ENCODE measurements at regions not wholly inside any gene's neighbourhood (a gene's known extent, or its start where the extent isn't known, plus 50 kb on each side); places are given as distances from the start of the nearest gene placed in this dataset.
"Not testable (repeated sequence)": the region's sequence is repeated elsewhere in the genome, so short reads cannot be mapped to it uniquely, and the experiment has no call there.

GRCh38 chr9:25048098-25048724 is 502.5 kb upstream of the IZUMO3 start:
- no peak for DNase-seq (ENCODE audit: low read depth, low spot score)

- DNase-seq (ENCODE audit: low read depth, low spot score): not testable (repeated sequence)
Observed at GRCh38 chr9:25045469-25045868, 499.8 kb upstream of the IZUMO3 start.

GRCh38 chr9:25029743-25030142 is 484.0 kb upstream of the IZUMO3 start:
- DNase-seq (ENCODE audit: low read depth, low spot score): no peak

GRCh38 chr9:25025686-25026085 is 480.0 kb upstream of the IZUMO3 start:
- no peak for DNase-seq (ENCODE audit: low read depth, low spot score)

GRCh38 chr9:25025156-25025555 is 479.5 kb upstream of the IZUMO3 start:
- DNase-seq (ENCODE audit: low read depth, low spot score): no peak

GRCh38 chr9:25017779-25018178 is 472.1 kb upstream of the IZUMO3 start:
- no peak for DNase-seq (ENCODE audit: low read depth, low spot score)

- no peak for DNase-seq (ENCODE audit: low read depth, low spot score)
Observed at GRCh38 chr9:25010027-25010662, 464.4 kb upstream of the IZUMO3 start.

GRCh38 chr9:25003686-25004085 is 458.0 kb upstream of the IZUMO3 start:
- peak; percentile 68 for DNase-seq (ENCODE audit: low read depth, low spot score)

- DNase-seq (ENCODE audit: low read depth, low spot score): no peak
Observed at GRCh38 chr9:24986331-24986730, 440.6 kb upstream of the IZUMO3 start.

GRCh38 chr9:24970780-24971179 is 425.1 kb upstream of the IZUMO3 start:
- DNase-seq (ENCODE audit: low read depth, low spot score): not testable (repeated sequence)

GRCh38 chr9:24961762-24962161 is 416.1 kb upstream of the IZUMO3 start:
- DNase-seq (ENCODE audit: low read depth, low spot score): no peak

- no peak for DNase-seq (ENCODE audit: low read depth, low spot score)
Observed at GRCh38 chr9:24953070-24953469, 407.4 kb upstream of the IZUMO3 start.

- no peak for DNase-seq (ENCODE audit: low read depth, low spot score)
Observed at GRCh38 chr9:24939109-24939850, 393.6 kb upstream of the IZUMO3 start.

- DNase-seq (ENCODE audit: low read depth, low spot score): no peak
Observed at GRCh38 chr9:24936117-24936516, 390.4 kb upstream of the IZUMO3 start.

- no peak for DNase-seq (ENCODE audit: low read depth, low spot score)
Observed at GRCh38 chr9:24932785-24933184, 387.1 kb upstream of the IZUMO3 start.

- no peak for DNase-seq (ENCODE audit: low read depth, low spot score)
Observed at GRCh38 chr9:24931894-24932293, 386.2 kb upstream of the IZUMO3 start.

- no peak for DNase-seq (ENCODE audit: low read depth, low spot score)
Observed at GRCh38 chr9:24912767-24913166, 367.1 kb upstream of the IZUMO3 start.

- DNase-seq (ENCODE audit: low read depth, low spot score): no peak
Observed at GRCh38 chr9:24901319-24901718, 355.6 kb upstream of the IZUMO3 start.

GRCh38 chr9:24900179-24900578 is 354.5 kb upstream of the IZUMO3 start:
- DNase-seq (ENCODE audit: low read depth, low spot score): no peak

GRCh38 chr9:24899463-24899862 is 353.8 kb upstream of the IZUMO3 start:
- DNase-seq (ENCODE audit: low read depth, low spot score): no peak

GRCh38 chr9:24897826-24898225 is 352.1 kb upstream of the IZUMO3 start:
- DNase-seq (ENCODE audit: low read depth, low spot score): no peak

- no peak for DNase-seq (ENCODE audit: low read depth, low spot score)
Observed at GRCh38 chr9:24881361-24881760, 335.7 kb upstream of the IZUMO3 start.

GRCh38 chr9:24879591-24879990 is 333.9 kb upstream of the IZUMO3 start:
- DNase-seq (ENCODE audit: low read depth, low spot score): no peak
